ENCODE measurements at regions not wholly inside any gene's neighbourhood (a gene's known extent, or its start where the extent isn't known, plus 50 kb on each side); places are given as distances from the start of the nearest gene placed in this dataset.

GRCh38 chr19:30879736-30880135, 469.5 kb downstream of the TSHZ3 start:
- TF ChIP-seq CTCF (IDR thresholded peaks at IDR 0.05), result no peak
- TF ChIP-seq POLR2A (IDR thresholded peaks at IDR 0.05), result no peak
- TF ChIP-seq EP300 (IDR thresholded peaks at IDR 0.05), result no peak

All from gastroesophageal sphincter (tissue), 3 donors.